H9 (cell line): ENCODE measurements at regions not wholly inside any gene's neighbourhood (a gene's known extent, or its start where the extent isn't known, plus 50 kb on each side); places are given as distances from the start of the nearest gene placed in this dataset.

Experiments used
- DNase-seq: peaks from one replicate; pipeline ENCODE4 v3.0.0-alpha.2; 2017
- H2AFZ ChIP-seq: one replicate; pipeline ENCODE4 v1.6.1; 2013; ENCODE audit warnings: mild to moderate bottlenecking, low read length, control low read depth, moderate library complexity
- H2AK5ac ChIP-seq: 2 replicates; pipeline ENCODE4 v1.6.1; 2013; ENCODE audit warnings: low read length, control low read depth, mixed read lengths; ENCODE audit not compliant: insufficient read length
- H2BK120ac ChIP-seq: one replicate; pipeline ENCODE4 v1.6.1; 2013; ENCODE audit warnings: low read depth, mild to moderate bottlenecking, low read length, control low read depth, inconsistent platforms; ENCODE audit not compliant: poor library complexity, severe bottlenecking
- H2BK12ac ChIP-seq: 2 replicates; pipeline ENCODE4 v1.6.1; 2013; ENCODE audit warnings: low read length, control low read depth, mixed read lengths, low read depth; ENCODE audit not compliant: insufficient read length
- H2BK15ac ChIP-seq: 2 replicates; pipeline ENCODE4 v1.6.1; 2013; ENCODE audit warnings: low read depth, low read length, control low read depth
- H2BK20ac ChIP-seq: one replicate; pipeline ENCODE4 v1.6.1; 2013; ENCODE audit warnings: low read depth, mild to moderate bottlenecking, low read length, control low read depth, inconsistent platforms; ENCODE audit not compliant: poor library complexity, severe bottlenecking
- H2BK5ac ChIP-seq: 2 replicates; pipeline ENCODE4 v1.6.1; 2013; ENCODE audit warnings: low read length, control low read depth, mixed read lengths; ENCODE audit not compliant: insufficient read length
- H3K14ac ChIP-seq: 2 replicates; pipeline ENCODE4 v1.6.1; 2013; ENCODE audit warnings: low read length, control low read depth; ENCODE audit not compliant: insufficient read depth
- H3K18ac ChIP-seq: 2 replicates; pipeline ENCODE4 v1.6.1; 2013; ENCODE audit warnings: low read depth, mild to moderate bottlenecking, mixed read lengths, low read length, control low read depth; ENCODE audit not compliant: insufficient read length
- H3K23ac ChIP-seq: 2 replicates; pipeline ENCODE4 v1.6.1; 2013; ENCODE audit warnings: low read length, control low read depth, mixed read lengths, low read depth; ENCODE audit not compliant: insufficient read length
- H3K23me2 ChIP-seq: 2 replicates; pipeline ENCODE4 v1.6.1; 2013; ENCODE audit warnings: low read depth, mild to moderate bottlenecking, mixed read lengths, low read length, control low read depth; ENCODE audit not compliant: insufficient read length, poor library complexity, severe bottlenecking
- H3K27ac ChIP-seq: 2 replicates; pipeline ENCODE4 v1.5.1; 2013; ENCODE audit warnings: low read length, control low read depth, mixed read lengths, low read depth; ENCODE audit not compliant: insufficient read length
- H3K27me3 ChIP-seq: 2 replicates; pipeline ENCODE4 v1.6.1; 2013; ENCODE audit warnings: low read length, control low read depth, inconsistent platforms; ENCODE audit not compliant: insufficient read depth
- H3K4ac ChIP-seq: 2 replicates; pipeline ENCODE4 v1.6.1; 2013; ENCODE audit warnings: low read depth, mild to moderate bottlenecking, control low read depth, inconsistent platforms, low read length, moderate library complexity
- H3K4me1 ChIP-seq: 2 replicates; pipeline ENCODE4 v1.6.1; 2013; ENCODE audit warnings: low read length, control low read depth, inconsistent platforms; ENCODE audit not compliant: insufficient read depth
- H3K4me2 ChIP-seq: 2 replicates; pipeline ENCODE4 v1.6.1; 2013; ENCODE audit warnings: low read length, control low read depth, mixed read lengths; ENCODE audit not compliant: insufficient read length, insufficient read depth
- H3K56ac ChIP-seq: 2 replicates; pipeline ENCODE4 v1.6.1; 2013; ENCODE audit warnings: low read depth, mild to moderate bottlenecking, mixed read lengths, low read length, control low read depth; ENCODE audit not compliant: insufficient read length
- H3K79me1 ChIP-seq: 2 replicates; pipeline ENCODE4 v1.6.1; 2013; ENCODE audit warnings: low read depth, mild to moderate bottlenecking, moderate library complexity, low read length, control low read depth, inconsistent platforms; ENCODE audit not compliant: insufficient read depth, poor library complexity, severe bottlenecking
- H3K79me2 ChIP-seq: 2 replicates; pipeline ENCODE4 v1.6.1; 2013; ENCODE audit warnings: low read length, control low read depth, inconsistent platforms; ENCODE audit not compliant: insufficient read depth
- H3K9ac ChIP-seq: 2 replicates; pipeline ENCODE4 v1.6.1; 2013; ENCODE audit warnings: low read length, control low read depth, mixed read lengths; ENCODE audit not compliant: insufficient read length; ENCODE audit errors: extremely low read depth
- H3K9me3 ChIP-seq: one replicate; pipeline ENCODE4 v1.6.1; 2013; ENCODE audit warnings: low read depth, low read length, inconsistent platforms; ENCODE audit not compliant: control insufficient read depth
- H3T11ph ChIP-seq: one replicate; pipeline ENCODE4 v1.6.1; 2013; ENCODE audit warnings: mild to moderate bottlenecking, low read length, control low read depth, inconsistent platforms
- H4K20me1 ChIP-seq: one replicate; pipeline ENCODE4 v1.6.1; 2013; ENCODE audit not compliant: control insufficient read depth, insufficient read length, insufficient read depth
- H4K5ac ChIP-seq: 2 replicates; pipeline ENCODE4 v1.6.1; 2013; ENCODE audit warnings: low read depth, mild to moderate bottlenecking, mixed read lengths, low read length, control low read depth; ENCODE audit not compliant: insufficient read length
- H4K8ac ChIP-seq: replicated peaks from 2 replicates; pipeline ENCODE4 v1.6.1; 2013; ENCODE audit warnings: low read length, control low read depth, mixed read lengths, low read depth; ENCODE audit not compliant: insufficient read length
- H4K91ac ChIP-seq: 2 replicates; pipeline ENCODE4 v1.6.1; 2013; ENCODE audit warnings: low read depth, mild to moderate bottlenecking, moderate library complexity, mixed read lengths, low read length, control low read depth; ENCODE audit not compliant: insufficient read length
- H3K27ac Mint-ChIP-seq, 3 experiments: 2 replicates in 2 of 3; 3 replicates in 1 of 3; pipeline ENCODE4 v1.8.0; 2020 to 2021; ENCODE audit warnings: mixed read lengths in 3 of 3, mild to moderate bottlenecking in 1 of 3, moderate library complexity in 1 of 3
- H3K27me3 Mint-ChIP-seq: 2 replicates; pipeline ENCODE4 v1.8.0; 2021; ENCODE audit warnings: low read depth, mild to moderate bottlenecking, moderate library complexity, mixed read lengths
- H3K36me3 Mint-ChIP-seq, 3 experiments: 2 replicates in 2 of 3; 3 replicates in 1 of 3; pipeline ENCODE4 v1.8.0; 2020 to 2021; ENCODE audit warnings: low read depth in 3 of 3, mixed read lengths in 3 of 3; ENCODE audit not compliant: insufficient read depth in 1 of 3
- H3K4me1 Mint-ChIP-seq, 2 experiments: 2 replicates each; pipeline ENCODE4 v1.8.0; 2020; ENCODE audit warnings: mixed read lengths in 2 of 2
- H3K4me3 Mint-ChIP-seq, 2 experiments: 2 replicates in 1 of 2; 3 replicates in 1 of 2; pipeline ENCODE4 v1.8.0; 2020 to 2021; ENCODE audit warnings: mild to moderate bottlenecking in 2 of 2, mixed read lengths in 2 of 2, moderate library complexity in 1 of 2
- H3K9me3 Mint-ChIP-seq, 2 experiments: 2 replicates in 1 of 2; 3 replicates in 1 of 2; pipeline ENCODE4 v1.8.0; 2020; ENCODE audit warnings: mild to moderate bottlenecking in 2 of 2, mixed read lengths in 2 of 2, moderate library complexity in 1 of 2
- CTCF ChIP-seq: fragments of 200-600 bp; sonication (generic); conservative IDR thresholded peaks from 3 replicates; pipeline ENCODE4 v1.8.0; 2021; ENCODE audit warnings: antibody characterized with exemption, mild to moderate bottlenecking
- WGBS: extraction: QIAGEN DNeasy Blood & Tissue Kit; methylation state at CpG from one replicate; pipeline ENCODE4 v1.1.7; 2013; ENCODE audit warnings: missing lambda C conversion rate, low lambda C conversion rate, mixed read lengths; ENCODE audit not compliant: insufficient read length; ENCODE audit errors: extremely low coverage; 5-methylcytosine and 5-hydroxymethylcytosine counted together

GRCh38 chr21:16502897-16503296, 773.1 kb downstream of the USP25 start:
- Mint-ChIP-seq H3K36me3 (no peaks in the 10 kb centered on the region), H3K4me1 (no peaks in the 10 kb centered on the region), H3K4me3 (no peak overlapping the region), H3K27me3 (no peaks in the 10 kb centered on the region), H3K9me3 (no peaks in the 10 kb centered on the region), H3K27ac (no peak overlapping the region)
- Histone ChIP-seq H3K4ac (no peak overlapping the region), H3K27me3 (no peaks in the 10 kb centered on the region), H2BK120ac (no peak overlapping the region), H4K91ac (no peak overlapping the region), H3K56ac (no peak overlapping the region), H4K20me1 (no peaks in the 10 kb centered on the region), H3K9me3 (no peaks in the 10 kb centered on the region), H4K8ac (no peak overlapping the region), H2BK5ac (no peak overlapping the region), H4K5ac (no peak overlapping the region), H3K9ac (no peak overlapping the region), H3K4me2 (no peak overlapping the region), H2BK20ac (no peak overlapping the region), H3K23me2 (no peaks in the 10 kb centered on the region), H3K4me1 (no peaks in the 10 kb centered on the region), H3K27ac (no peak overlapping the region), H3T11ph (no peak overlapping the region), H3K23ac (no peak overlapping the region), H3K79me2 (no peaks in the 10 kb centered on the region), H2AFZ (peak overlapping the region; percentile 56), H3K14ac (no peak overlapping the region), H2BK15ac (no peak overlapping the region), H2BK12ac (no peak overlapping the region), H2AK5ac (no peak overlapping the region), H3K18ac (no peak overlapping the region), H3K79me1 (no peaks in the 10 kb centered on the region)
- DNase-seq, result no peak
- no CpG with 5 or more reads among the region's 2 CpGs for WGBS
- no peak for TF ChIP-seq CTCF
